ENCODE measurements at regions not wholly inside any gene's neighbourhood (a gene's known extent, or its start where the extent isn't known, plus 50 kb on each side); places are given as distances from the start of the nearest gene placed in this dataset.
"Not testable (repeated sequence)": the region's sequence is repeated elsewhere in the genome, so short reads cannot be mapped to it uniquely, and the experiment has no call there.

- DNase-seq (ENCODE audit: low read depth), result no peak
- no peak overlapping the region for H3K4me3 ChIP-seq (ENCODE audit: low read depth, low read length)
- TF ChIP-seq CTCF (IDR thresholded peaks at IDR 0.05; ENCODE audit: insufficient read depth, low read depth, low read length, missing control alignments), result no peak
Measured at GRCh38 chr18:70840649-70841048, 551.8 kb downstream of the SOCS6 start.

GRCh38 chr18:70827632-70828031 is 538.8 kb downstream of the SOCS6 start:
- no peak for DNase-seq (ENCODE audit: low read depth)
- TF ChIP-seq CTCF (IDR thresholded peaks at IDR 0.05; ENCODE audit: insufficient read depth, low read depth, low read length, missing control alignments), result no peak
- no peak overlapping the region for H3K4me3 ChIP-seq (ENCODE audit: low read depth, low read length)

DNA sequence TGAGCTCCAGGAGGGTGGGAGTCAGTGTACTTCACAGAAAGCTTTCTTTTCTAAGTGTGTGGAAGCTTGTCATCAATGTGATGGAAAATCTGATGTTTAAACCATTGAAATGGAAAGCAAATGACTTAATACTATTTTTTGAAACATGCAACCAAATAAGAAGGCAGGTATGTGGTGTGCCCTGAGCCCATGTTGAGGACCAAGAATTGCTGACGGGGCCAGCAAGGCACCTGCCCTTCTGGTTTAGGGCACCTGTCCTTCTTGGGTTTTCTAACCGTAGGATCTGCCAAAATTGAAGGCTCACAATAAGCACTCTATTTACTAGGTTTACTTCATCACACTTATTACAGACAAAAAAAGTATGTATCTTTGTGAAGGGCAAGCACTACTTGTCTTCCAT is 537.7 kb downstream of the SOCS6 start:
- no peak for DNase-seq (ENCODE audit: low read depth)
- TF ChIP-seq CTCF (IDR thresholded peaks at IDR 0.05; ENCODE audit: insufficient read depth, low read depth, low read length, missing control alignments), result no peak
- no peak overlapping the region for H3K4me3 ChIP-seq (ENCODE audit: low read depth, low read length)

GRCh38 chr18:70822691-70823090 is 533.8 kb downstream of the SOCS6 start:
- no peak for TF ChIP-seq CTCF (IDR thresholded peaks at IDR 0.05; ENCODE audit: insufficient read depth, low read depth, low read length, missing control alignments)
- no peak overlapping the region for H3K4me3 ChIP-seq (ENCODE audit: low read depth, low read length)
- no peak for DNase-seq (ENCODE audit: low read depth)

DNA sequence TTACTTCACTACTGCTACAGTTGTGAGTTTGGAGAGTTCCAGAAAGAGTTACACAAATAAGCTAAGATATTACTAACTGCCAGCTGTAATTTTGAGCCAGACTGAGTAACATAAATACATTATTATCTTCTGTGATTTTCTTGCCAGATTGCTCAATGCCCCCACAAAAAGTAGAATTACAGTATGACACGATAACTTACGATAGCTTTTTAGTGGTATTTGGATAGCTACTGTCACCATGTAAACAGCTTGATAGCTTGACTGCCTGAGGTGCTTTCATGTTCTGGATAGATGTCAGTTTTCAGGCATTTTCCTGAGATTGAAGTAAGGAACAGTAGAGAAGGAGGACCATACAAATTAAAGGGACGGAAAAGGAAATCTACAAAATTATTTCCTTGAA is 533.3 kb downstream of the SOCS6 start:
- DNase-seq (ENCODE audit: low read depth), result no peak
- no peak overlapping the region for H3K4me3 ChIP-seq (ENCODE audit: low read depth, low read length)
- TF ChIP-seq CTCF (IDR thresholded peaks at IDR 0.05; ENCODE audit: insufficient read depth, low read depth, low read length, missing control alignments), result no peak

- H3K4me3 ChIP-seq (ENCODE audit: low read depth, low read length), result no peak overlapping the region
- no peak for TF ChIP-seq CTCF (IDR thresholded peaks at IDR 0.05; ENCODE audit: insufficient read depth, low read depth, low read length, missing control alignments)
- DNase-seq (ENCODE audit: low read depth), result no peak
Measured at GRCh38 chr18:70808481-70809056, 519.7 kb downstream of the SOCS6 start.

- peak; percentile 70 for TF ChIP-seq CTCF (IDR thresholded peaks at IDR 0.05; ENCODE audit: insufficient read depth, low read depth, low read length, missing control alignments)
- H3K4me3 ChIP-seq (ENCODE audit: low read depth, low read length), result no peak overlapping the region
- peak; percentile 49 for DNase-seq (ENCODE audit: low read depth)
Measured at GRCh38 chr18:70781860-70782453, 493.1 kb downstream of the SOCS6 start.

- not testable (repeated sequence) for DNase-seq (ENCODE audit: low read depth); H3K4me3 ChIP-seq (ENCODE audit: low read depth, low read length)
Measured at GRCh38 chr18:70766254-70766653, 477.4 kb downstream of the SOCS6 start.

Data from GM12865 (cell line).